ENCODE measurements at regions not wholly inside any gene's neighbourhood (a gene's known extent, or its start where the extent isn't known, plus 50 kb on each side); places are given as distances from the start of the nearest gene placed in this dataset.

DNA sequence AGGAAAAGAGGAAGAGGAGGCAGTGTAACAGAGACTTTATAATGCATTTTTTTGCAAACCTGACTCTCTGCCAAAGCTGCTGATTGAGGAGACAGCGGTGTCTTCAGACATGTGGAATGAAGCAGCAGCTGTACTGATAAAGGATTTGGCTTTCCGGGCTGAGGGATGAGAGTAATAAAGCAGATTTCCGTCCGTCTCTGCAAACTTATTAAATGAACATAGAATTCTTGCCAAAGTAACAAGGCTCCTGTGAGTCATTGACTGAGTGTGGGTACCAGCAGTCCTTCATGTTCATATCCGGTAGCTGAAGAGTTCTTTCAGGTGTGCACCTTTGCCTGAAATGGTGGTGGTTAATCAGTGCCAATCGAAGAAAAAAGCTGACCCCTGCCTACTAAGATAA is 112.6 kb downstream of the LIG4 start:
- Histone ChIP-seq H3F3A (ENCODE audit: insufficient read depth, low read length, poor library complexity, severe bottlenecking) (no peaks in the 10 kb centered on the region), H3K27ac (ENCODE audit: low read length) (no peak overlapping the region), H2AFZ (ENCODE audit: low read depth, low read length) (no peak overlapping the region), H3K9ac (ENCODE audit: low read length) (no peak overlapping the region), H3K4me2 (ENCODE audit: low read length) (no peak overlapping the region), H3K9me3 (ENCODE audit: low read length) (no peaks in the 10 kb centered on the region), H3K36me3 (ENCODE audit: insufficient read depth, low read length) (no peaks in the 10 kb centered on the region), H4K20me1 (ENCODE audit: insufficient read depth) (no peaks in the 10 kb centered on the region), H3K27me3 (ENCODE audit: insufficient read depth, low read depth, low read length) (no peaks in the 10 kb centered on the region), H3K4me3 (ENCODE audit: low read length) (no peak overlapping the region), H3K9me2 (ENCODE audit: insufficient read depth, low read length) (no peaks in the 10 kb centered on the region), H3K79me2 (replicated peaks; ENCODE audit: insufficient read depth, low read length) (no peaks in the 10 kb centered on the region)
- no peak for TF ChIP-seq EZH2 (IDR thresholded peaks at IDR 0.05; ENCODE audit: borderline replicate concordance, insufficient read depth, low read length, poor library complexity, severe bottlenecking)
- no peak for TF ChIP-seq RAD21 (conservative IDR thresholded peaks at IDR 0.05)
- no peak for TF ChIP-seq CTCF (IDR thresholded peaks at IDR 0.05; ENCODE audit: poor library complexity, severe bottlenecking)
- TF ChIP-seq SMC3 (conservative IDR thresholded peaks at IDR 0.05; ENCODE audit: poor library complexity), result no peak
- no peak for TF ChIP-seq MXI1 (conservative IDR thresholded peaks at IDR 0.05; ENCODE audit: poor library complexity, severe bottlenecking)
- no peak for TF ChIP-seq REST (IDR thresholded peaks at IDR 0.05; ENCODE audit: borderline replicate concordance)

DNA sequence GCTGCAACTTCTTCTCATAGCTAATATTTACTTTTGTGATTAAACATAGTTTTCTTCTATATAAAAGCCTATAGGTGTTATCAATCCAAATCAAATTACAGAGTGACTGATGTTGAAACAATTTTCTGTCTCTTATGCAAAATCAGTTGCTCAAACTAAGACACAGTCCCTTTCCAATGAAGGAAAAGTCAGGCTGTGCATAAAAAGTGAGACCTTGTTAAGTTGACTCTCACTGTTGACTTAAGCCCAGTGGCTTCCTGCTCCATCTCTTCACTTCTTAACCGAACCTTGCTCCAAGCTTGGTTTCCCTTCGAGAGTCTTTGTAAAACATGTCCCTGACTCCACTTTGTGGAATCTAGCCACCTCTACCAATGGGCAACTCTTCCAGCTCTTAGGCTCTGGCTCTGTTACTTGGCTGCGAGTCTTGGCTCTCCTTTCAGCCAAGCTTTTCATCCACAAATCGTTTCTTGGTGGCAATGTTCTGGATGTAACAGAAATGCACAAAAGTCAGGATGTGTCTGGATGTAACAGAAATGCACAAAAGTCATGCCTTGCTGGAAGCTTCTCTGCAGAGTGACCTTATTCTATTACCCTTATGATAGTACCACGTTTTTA is 118.9 kb downstream of the LIG4 start:
- Histone ChIP-seq H3K9me3 (ENCODE audit: low read length) (no peaks in the 10 kb centered on the region), H3K27ac (ENCODE audit: low read length) (no peak overlapping the region), H3K9ac (ENCODE audit: low read length) (no peak overlapping the region), H3K9me2 (ENCODE audit: insufficient read depth, low read length) (no peaks in the 10 kb centered on the region), H2AFZ (ENCODE audit: low read depth, low read length) (no peak overlapping the region), H3K4me2 (ENCODE audit: low read length) (no peak overlapping the region), H3K4me3 (ENCODE audit: low read length) (no peak overlapping the region), H3F3A (ENCODE audit: insufficient read depth, low read length, poor library complexity, severe bottlenecking) (no peaks in the 10 kb centered on the region), H3K79me2 (replicated peaks; ENCODE audit: insufficient read depth, low read length) (no peaks in the 10 kb centered on the region), H3K27me3 (ENCODE audit: insufficient read depth, low read depth, low read length) (no peaks in the 10 kb centered on the region), H4K20me1 (ENCODE audit: insufficient read depth) (no peaks in the 10 kb centered on the region), H3K36me3 (ENCODE audit: insufficient read depth, low read length) (no peaks in the 10 kb centered on the region)
- no peak for TF ChIP-seq POLR2AphosphoS5 (IDR thresholded peaks at IDR 0.05)
- TF ChIP-seq TAF1 (IDR thresholded peaks at IDR 0.05; ENCODE audit: low read depth), result no peak
- no peak for TF ChIP-seq REST (IDR thresholded peaks at IDR 0.05; ENCODE audit: borderline replicate concordance)
- no peak for TF ChIP-seq RAD21 (conservative IDR thresholded peaks at IDR 0.05)
- no peak for TF ChIP-seq MXI1 (conservative IDR thresholded peaks at IDR 0.05; ENCODE audit: poor library complexity, severe bottlenecking)
- TF ChIP-seq CTCF (IDR thresholded peaks at IDR 0.05; ENCODE audit: poor library complexity, severe bottlenecking), result no peak
- TF ChIP-seq EP300 (conservative IDR thresholded peaks at IDR 0.05; ENCODE audit: poor library complexity, severe bottlenecking), result no peak
- TF ChIP-seq EZH2 (IDR thresholded peaks at IDR 0.05; ENCODE audit: borderline replicate concordance, insufficient read depth, low read length, poor library complexity, severe bottlenecking), result no peak
- no peak for TF ChIP-seq SMC3 (conservative IDR thresholded peaks at IDR 0.05; ENCODE audit: poor library complexity)

All from neural cell (in vitro differentiated cells).